ENCODE measurements at regions not wholly inside any gene's neighbourhood (a gene's known extent, or its start where the extent isn't known, plus 50 kb on each side); places are given as distances from the start of the nearest gene placed in this dataset.

GRCh38 chr7:117929237-117929636, 56.0 kb upstream of the CTTNBP2 start:
- no peaks in the 10 kb centered on the region for H3K79me2 ChIP-seq (ENCODE audit: insufficient read depth)
- H2AFZ ChIP-seq: no peak overlapping the region
- no peaks in the 10 kb centered on the region for H4K20me1 ChIP-seq (ENCODE audit: insufficient read depth)
- no peak overlapping the region for H3K9ac ChIP-seq
- H3F3A ChIP-seq (ENCODE audit: insufficient read depth): no peaks in the 10 kb centered on the region
- no peak for DNase-seq
- no peak overlapping the region for H3K4me3 ChIP-seq
- no peaks in the 10 kb centered on the region for H3K9me2 ChIP-seq (ENCODE audit: insufficient read depth)
- no peak for TF ChIP-seq EZH2phosphoT487 (IDR thresholded peaks at IDR 0.05; ENCODE audit: insufficient read depth, low read depth)
- no peak for TF ChIP-seq EZH2 (IDR thresholded peaks at IDR 0.05; ENCODE audit: insufficient read depth, poor library complexity, severe bottlenecking)
- H3K4me1 ChIP-seq (ENCODE audit: insufficient read depth): no peaks in the 10 kb centered on the region
- H3K27ac ChIP-seq: no peak overlapping the region
- in situ Hi-C loops (cut with MboI): no loop called here
- no peak overlapping the region for H3K4me2 ChIP-seq (ENCODE audit: unreplicated experiment)
- H3K27me3 ChIP-seq (replicated peaks; ENCODE audit: insufficient read depth): no peaks in the 10 kb centered on the region
- H3K9me3 ChIP-seq (ENCODE audit: low read depth): no peaks in the 10 kb centered on the region
- no peaks in the 10 kb centered on the region for H3K36me3 ChIP-seq (ENCODE audit: low read depth)

GRCh38 chr7:117931314-117931713, 58.1 kb upstream of the CTTNBP2 start:
- Histone ChIP-seq H3K9me2 (ENCODE audit: insufficient read depth) (no peaks in the 10 kb centered on the region), H4K20me1 (ENCODE audit: insufficient read depth) (no peaks in the 10 kb centered on the region), H2AFZ (no peak overlapping the region), H3K79me2 (ENCODE audit: insufficient read depth) (no peaks in the 10 kb centered on the region), H3K9me3 (ENCODE audit: low read depth) (no peaks in the 10 kb centered on the region), H3K36me3 (ENCODE audit: low read depth) (no peaks in the 10 kb centered on the region), H3K4me3 (no peak overlapping the region), H3F3A (ENCODE audit: insufficient read depth) (no peaks in the 10 kb centered on the region), H3K27ac (no peak overlapping the region), H3K9ac (no peak overlapping the region), H3K27me3 (replicated peaks; ENCODE audit: insufficient read depth) (no peaks in the 10 kb centered on the region), H3K4me1 (ENCODE audit: insufficient read depth) (no peaks in the 10 kb centered on the region), H3K4me2 (ENCODE audit: unreplicated experiment) (no peak overlapping the region)
- TF ChIP-seq EZH2phosphoT487 (IDR thresholded peaks at IDR 0.05; ENCODE audit: insufficient read depth, low read depth) (no peak), EZH2 (IDR thresholded peaks at IDR 0.05; ENCODE audit: insufficient read depth, poor library complexity, severe bottlenecking) (no peak)
- no peak for DNase-seq
- in situ Hi-C loops (cut with MboI): no loop called here
- WGBS, 2 experiments (ENCODE audit: low coverage in 1 of 2, low lambda C conversion rate in 2 of 2, missing lambda C conversion rate in 2 of 2): 18 to 34% methylated on average over 2 to 5 of the region's 5 CpGs

- no peak overlapping the region for H3K4me3 ChIP-seq
- no peaks in the 10 kb centered on the region for H4K20me1 ChIP-seq (ENCODE audit: insufficient read depth)
- in situ Hi-C loops (cut with MboI): no loop called here
- WGBS, 2 experiments (ENCODE audit: low coverage in 1 of 2, low lambda C conversion rate in 2 of 2, missing lambda C conversion rate in 2 of 2): 16 to 19% methylated on average over 7 of the region's 7 CpGs
- H3F3A ChIP-seq (ENCODE audit: insufficient read depth): no peaks in the 10 kb centered on the region
- no peaks in the 10 kb centered on the region for H3K36me3 ChIP-seq (ENCODE audit: low read depth)
- no peak overlapping the region for H3K27ac ChIP-seq
- no peak overlapping the region for H3K9ac ChIP-seq
- no peaks in the 10 kb centered on the region for H3K9me2 ChIP-seq (ENCODE audit: insufficient read depth)
- no peaks in the 10 kb centered on the region for H3K4me1 ChIP-seq (ENCODE audit: insufficient read depth)
- TF ChIP-seq EZH2phosphoT487 (IDR thresholded peaks at IDR 0.05; ENCODE audit: insufficient read depth, low read depth) (no peak), EZH2 (IDR thresholded peaks at IDR 0.05; ENCODE audit: insufficient read depth, poor library complexity, severe bottlenecking) (no peak)
- no peak overlapping the region for H2AFZ ChIP-seq
- DNase-seq: no peak
- no peaks in the 10 kb centered on the region for H3K9me3 ChIP-seq (ENCODE audit: low read depth)
- no peaks in the 10 kb centered on the region for H3K79me2 ChIP-seq (ENCODE audit: insufficient read depth)
- no peak overlapping the region for H3K4me2 ChIP-seq (ENCODE audit: unreplicated experiment)
- H3K27me3 ChIP-seq (replicated peaks; ENCODE audit: insufficient read depth): no peaks in the 10 kb centered on the region
These were observed 64.0 kb upstream of the CTTNBP2 start for GRCh38 chr7:117937049-117937752.

- H3K79me2 ChIP-seq (ENCODE audit: insufficient read depth): no peaks in the 10 kb centered on the region
- no peak overlapping the region for H2AFZ ChIP-seq
- in situ Hi-C loops (cut with MboI): no loop called here
These were observed 64.7 kb upstream of the CTTNBP2 start for GRCh38 chr7:117937753-117938483.

More at GRCh38 chr7:117937753-117938483, 64.7 kb upstream of the CTTNBP2 start:
- WGBS, 2 experiments (ENCODE audit: low coverage in 1 of 2, low lambda C conversion rate in 2 of 2, missing lambda C conversion rate in 2 of 2): 17 to 23% methylated on average over 2 of the region's 2 CpGs
- no peaks in the 10 kb centered on the region for H3K27me3 ChIP-seq (replicated peaks; ENCODE audit: insufficient read depth)
- H3F3A ChIP-seq (ENCODE audit: insufficient read depth): no peaks in the 10 kb centered on the region
- H3K36me3 ChIP-seq (ENCODE audit: low read depth): no peaks in the 10 kb centered on the region
- H3K4me3 ChIP-seq: no peak overlapping the region
- H3K27ac ChIP-seq: no peak overlapping the region
- H3K9me2 ChIP-seq (ENCODE audit: insufficient read depth): no peaks in the 10 kb centered on the region
- H3K9ac ChIP-seq: no peak overlapping the region
- no peak for DNase-seq
- H3K4me1 ChIP-seq (ENCODE audit: insufficient read depth): no peaks in the 10 kb centered on the region
- no peaks in the 10 kb centered on the region for H4K20me1 ChIP-seq (ENCODE audit: insufficient read depth)
- TF ChIP-seq EZH2phosphoT487 (IDR thresholded peaks at IDR 0.05; ENCODE audit: insufficient read depth, low read depth) (no peak), EZH2 (IDR thresholded peaks at IDR 0.05; ENCODE audit: insufficient read depth, poor library complexity, severe bottlenecking) (no peak)
- H3K4me2 ChIP-seq (ENCODE audit: unreplicated experiment): no peak overlapping the region
- H3K9me3 ChIP-seq (ENCODE audit: low read depth): no peaks in the 10 kb centered on the region

Measured in GM23248 (cell line).